Mesothelial cell of epicardium (in vitro differentiated cells): ENCODE measurements at regions not wholly inside any gene's neighbourhood (a gene's known extent, or its start where the extent isn't known, plus 50 kb on each side); places are given as distances from the start of the nearest gene placed in this dataset.
"Not testable (repeated sequence)": the region's sequence is repeated elsewhere in the genome, so short reads cannot be mapped to it uniquely, and the experiment has no call there.

Experiments
- DNase-seq, 2 experiments: peaks; one replicate each; pipeline ENCODE4 v3.0.0; 2021; ENCODE audit warnings: low spot score in 2 of 2; ENCODE audit not compliant: unreplicated experiment in 2 of 2
- H3K27ac Mint-ChIP-seq: 2 replicates; pipeline ENCODE4 v1.8.0; 2021; ENCODE audit warnings: mixed read lengths
- H3K27me3 Mint-ChIP-seq: 2 replicates; pipeline ENCODE4 v1.8.0; 2021; ENCODE audit warnings: low read depth, mixed read lengths
- H3K36me3 Mint-ChIP-seq: 2 replicates; pipeline ENCODE4 v1.8.0; 2021; ENCODE audit warnings: mixed read lengths
- H3K4me1 Mint-ChIP-seq: 2 replicates; pipeline ENCODE4 v1.8.0; 2021; ENCODE audit warnings: mixed read lengths
- H3K4me3 Mint-ChIP-seq: 2 replicates; pipeline ENCODE4 v1.8.0; 2021; ENCODE audit warnings: mild to moderate bottlenecking, moderate library complexity, mixed read lengths
- H3K9me3 Mint-ChIP-seq: 2 replicates; pipeline ENCODE4 v1.8.0; 2021; ENCODE audit warnings: mixed read lengths
- CTCF ChIP-seq: fragments of 200-600 bp; sonication (generic); IDR thresholded peaks from one replicate; pipeline ENCODE4 v1.5.0; 2021; ENCODE audit warnings: antibody characterized with exemption; ENCODE audit not compliant: unreplicated experiment

DNA sequence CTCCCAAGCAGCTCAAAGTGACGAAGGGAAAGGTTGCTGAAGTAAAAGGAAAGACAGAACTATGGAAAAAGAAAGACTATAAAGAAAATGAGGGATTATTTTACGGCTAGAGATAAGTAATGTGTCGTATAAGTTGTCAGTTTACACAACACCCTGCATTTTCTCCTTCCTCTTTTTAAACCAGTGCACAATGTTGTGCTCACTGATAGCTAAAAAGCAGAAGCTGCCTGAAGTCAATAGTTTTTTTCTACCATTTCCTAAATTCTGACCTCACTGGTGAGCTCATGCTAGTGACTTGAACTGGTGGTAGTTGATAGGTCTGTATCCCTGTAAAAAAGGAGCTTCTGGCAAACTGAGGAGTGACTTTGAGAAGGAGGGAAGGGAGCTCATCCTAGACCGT is 368.6 kb upstream of the GBE1 start:
- no peaks in the 10 kb centered on the region for H3K36me3 Mint-ChIP-seq
- H3K4me3 Mint-ChIP-seq, result no peak overlapping the region
- no peak for TF ChIP-seq CTCF
- H3K27me3 Mint-ChIP-seq, result no peaks in the 10 kb centered on the region
- no peak overlapping the region for H3K27ac Mint-ChIP-seq
- H3K4me1 Mint-ChIP-seq, result no peaks in the 10 kb centered on the region
- no peaks in the 10 kb centered on the region for H3K9me3 Mint-ChIP-seq
- no peak for DNase-seq

DNA sequence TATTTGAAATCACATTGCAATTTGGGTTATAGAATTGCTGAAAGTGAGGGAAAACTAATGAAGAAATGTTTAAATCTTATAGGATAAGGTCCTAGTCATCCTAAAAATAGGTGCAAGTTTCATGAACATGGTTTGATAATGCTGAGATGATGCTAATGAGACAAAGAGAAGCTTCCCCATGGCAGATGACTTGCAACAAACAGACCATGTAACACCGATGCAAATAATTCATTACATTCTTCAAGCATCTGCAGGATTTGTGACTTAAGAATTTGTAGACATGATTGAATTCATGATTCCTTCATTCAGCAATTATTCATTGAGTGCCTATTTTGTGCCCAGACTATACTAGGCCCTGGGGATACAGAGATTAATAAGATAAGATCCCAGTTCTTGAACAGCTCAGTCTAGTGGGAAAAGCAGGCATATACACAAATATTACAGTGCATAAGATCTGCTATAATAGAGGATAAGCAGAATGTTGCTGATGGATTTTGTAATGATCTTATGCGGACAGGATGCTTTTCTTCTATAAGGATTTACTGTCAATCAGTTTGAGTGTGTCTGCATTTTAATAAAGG is 367.9 kb upstream of the GBE1 start:
- no peak overlapping the region for H3K4me3 Mint-ChIP-seq
- no peaks in the 10 kb centered on the region for H3K36me3 Mint-ChIP-seq
- H3K4me1 Mint-ChIP-seq, result no peaks in the 10 kb centered on the region
- H3K9me3 Mint-ChIP-seq, result no peaks in the 10 kb centered on the region
- DNase-seq, result no peak
- no peak overlapping the region for H3K27ac Mint-ChIP-seq
- no peak for TF ChIP-seq CTCF
- H3K27me3 Mint-ChIP-seq, result no peaks in the 10 kb centered on the region

GRCh38 chr3:82128271-82128670 is 366.8 kb upstream of the GBE1 start:
- Mint-ChIP-seq H3K9me3 (no peaks in the 10 kb centered on the region), H3K27ac (no peak overlapping the region), H3K27me3 (no peaks in the 10 kb centered on the region), H3K4me3 (no peak overlapping the region), H3K4me1 (no peaks in the 10 kb centered on the region), H3K36me3 (no peaks in the 10 kb centered on the region)
- TF ChIP-seq CTCF, result no peak
- no peak for DNase-seq

- Mint-ChIP-seq H3K4me3 (no peak overlapping the region), H3K27me3 (no peaks in the 10 kb centered on the region), H3K36me3 (no peaks in the 10 kb centered on the region), H3K9me3 (peaks cover 4% of the 10 kb centered on the region), H3K27ac (no peak overlapping the region), H3K4me1 (no peaks in the 10 kb centered on the region)
- no peak for TF ChIP-seq CTCF
- DNase-seq, result no peak
These were observed 361.3 kb upstream of the GBE1 start for GRCh38 chr3:82122554-82123345.

DNA sequence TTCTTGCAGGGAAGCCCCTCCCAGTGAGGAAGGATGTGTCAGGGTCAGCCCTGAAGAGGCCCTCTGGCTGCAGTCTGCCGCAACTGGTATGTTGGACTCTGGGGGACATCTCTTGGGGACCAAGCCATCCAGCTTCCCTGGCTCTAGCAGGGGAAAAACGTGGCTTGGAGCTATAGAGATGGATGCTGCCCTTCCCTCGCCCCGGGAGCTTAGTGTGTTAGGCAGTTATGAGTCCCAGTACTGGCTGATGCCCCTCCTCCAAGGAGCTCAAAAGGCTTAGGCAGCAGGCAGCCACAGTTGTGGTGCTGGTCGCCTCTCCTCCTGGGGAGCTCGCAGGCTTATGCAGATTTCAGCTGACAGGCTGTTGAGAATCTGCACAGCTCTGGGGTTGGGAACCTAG is 353.1 kb upstream of the GBE1 start:
- no peak for TF ChIP-seq CTCF
- Mint-ChIP-seq H3K27ac (no peak overlapping the region), H3K27me3 (no peaks in the 10 kb centered on the region), H3K36me3 (peaks cover 10% of the 10 kb centered on the region), H3K4me1 (no peaks in the 10 kb centered on the region), H3K9me3 (peaks cover 46% of the 10 kb centered on the region), H3K4me3 (no peak overlapping the region)
- no peak for DNase-seq

DNA sequence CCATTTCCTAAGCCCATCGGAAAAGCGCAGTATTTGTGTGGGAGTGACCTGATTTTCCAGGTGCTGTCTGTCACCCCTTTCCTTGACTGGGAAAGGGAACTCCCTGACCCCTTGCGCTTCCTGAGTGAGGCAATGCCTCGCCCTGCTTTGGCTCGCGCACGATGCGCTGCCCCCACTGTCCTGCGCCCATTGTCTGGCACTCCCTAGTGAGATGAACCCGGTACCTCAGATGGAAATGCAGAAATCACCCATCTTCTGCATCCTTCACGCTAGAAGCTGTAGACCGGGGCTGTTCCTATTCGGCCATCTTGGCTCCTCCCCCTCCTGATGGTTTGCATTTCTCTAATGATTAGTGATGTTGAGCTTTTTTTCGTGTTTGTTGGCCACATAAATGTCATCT is 349.3 kb upstream of the GBE1 start:
- not testable (repeated sequence) for H3K4me3 Mint-ChIP-seq, H3K27ac Mint-ChIP-seq, DNase-seq, H3K36me3 Mint-ChIP-seq, H3K4me1 Mint-ChIP-seq, H3K27me3 Mint-ChIP-seq
- peaks cover 45% of the 10 kb centered on the region for H3K9me3 Mint-ChIP-seq
